HL-60 (cell line): ENCODE measurements at regions not wholly inside any gene's neighbourhood (a gene's known extent, or its start where the extent isn't known, plus 50 kb on each side); places are given as distances from the start of the nearest gene placed in this dataset.

Experiments used
- GABPA ChIP-seq: IDR thresholded peaks from 2 replicates; pipeline ENCODE4 v1.6.1; 2012; ENCODE audit warnings: low read depth
- POLR2AphosphoS5 ChIP-seq: IDR thresholded peaks from 2 replicates; pipeline ENCODE4 v1.6.1; 2012; ENCODE audit warnings: low read depth
- TF ChIP-seq, protein P1 (sequence below): IDR thresholded peaks from one replicate; pipeline ENCODE4 v1.5.1; 2011; ENCODE audit warnings: low read length, control low read depth, inconsistent platforms; ENCODE audit not compliant: insufficient read depth
- TF ChIP-seq, protein P2 (sequence below): IDR thresholded peaks from 2 replicates; pipeline ENCODE4 v1.6.1; 2012; ENCODE audit warnings: low read depth; ENCODE audit not compliant: insufficient replicate concordance

DNA sequence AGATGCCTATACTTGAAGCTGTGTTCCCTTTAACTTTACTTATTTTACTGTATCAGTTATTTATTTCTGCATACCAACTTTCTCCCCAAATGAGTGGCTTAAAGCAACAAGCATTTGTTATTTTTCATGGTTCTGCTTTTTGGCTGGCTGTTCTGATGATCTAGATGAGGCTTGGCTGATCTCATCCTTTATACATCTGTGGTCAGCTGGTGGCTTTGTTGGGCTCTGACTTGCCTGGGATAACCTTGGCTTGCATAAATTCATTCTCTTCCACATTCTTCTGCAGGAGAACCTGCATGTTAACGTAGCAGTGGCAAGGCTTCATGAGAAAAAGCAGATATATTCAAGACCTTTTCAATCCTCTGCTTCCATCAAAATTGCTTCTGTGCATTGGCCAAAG lies 1317.6 kb downstream of the ADGRL3 start:
- TF ChIP-seq, protein P1, sequence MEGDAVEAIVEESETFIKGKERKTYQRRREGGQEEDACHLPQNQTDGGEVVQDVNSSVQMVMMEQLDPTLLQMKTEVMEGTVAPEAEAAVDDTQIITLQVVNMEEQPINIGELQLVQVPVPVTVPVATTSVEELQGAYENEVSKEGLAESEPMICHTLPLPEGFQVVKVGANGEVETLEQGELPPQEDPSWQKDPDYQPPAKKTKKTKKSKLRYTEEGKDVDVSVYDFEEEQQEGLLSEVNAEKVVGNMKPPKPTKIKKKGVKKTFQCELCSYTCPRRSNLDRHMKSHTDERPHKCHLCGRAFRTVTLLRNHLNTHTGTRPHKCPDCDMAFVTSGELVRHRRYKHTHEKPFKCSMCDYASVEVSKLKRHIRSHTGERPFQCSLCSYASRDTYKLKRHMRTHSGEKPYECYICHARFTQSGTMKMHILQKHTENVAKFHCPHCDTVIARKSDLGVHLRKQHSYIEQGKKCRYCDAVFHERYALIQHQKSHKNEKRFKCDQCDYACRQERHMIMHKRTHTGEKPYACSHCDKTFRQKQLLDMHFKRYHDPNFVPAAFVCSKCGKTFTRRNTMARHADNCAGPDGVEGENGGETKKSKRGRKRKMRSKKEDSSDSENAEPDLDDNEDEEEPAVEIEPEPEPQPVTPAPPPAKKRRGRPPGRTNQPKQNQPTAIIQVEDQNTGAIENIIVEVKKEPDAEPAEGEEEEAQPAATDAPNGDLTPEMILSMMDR, result no peak
- no peak for TF ChIP-seq POLR2AphosphoS5
- no peak for TF ChIP-seq GABPA
- TF ChIP-seq, protein P2, sequence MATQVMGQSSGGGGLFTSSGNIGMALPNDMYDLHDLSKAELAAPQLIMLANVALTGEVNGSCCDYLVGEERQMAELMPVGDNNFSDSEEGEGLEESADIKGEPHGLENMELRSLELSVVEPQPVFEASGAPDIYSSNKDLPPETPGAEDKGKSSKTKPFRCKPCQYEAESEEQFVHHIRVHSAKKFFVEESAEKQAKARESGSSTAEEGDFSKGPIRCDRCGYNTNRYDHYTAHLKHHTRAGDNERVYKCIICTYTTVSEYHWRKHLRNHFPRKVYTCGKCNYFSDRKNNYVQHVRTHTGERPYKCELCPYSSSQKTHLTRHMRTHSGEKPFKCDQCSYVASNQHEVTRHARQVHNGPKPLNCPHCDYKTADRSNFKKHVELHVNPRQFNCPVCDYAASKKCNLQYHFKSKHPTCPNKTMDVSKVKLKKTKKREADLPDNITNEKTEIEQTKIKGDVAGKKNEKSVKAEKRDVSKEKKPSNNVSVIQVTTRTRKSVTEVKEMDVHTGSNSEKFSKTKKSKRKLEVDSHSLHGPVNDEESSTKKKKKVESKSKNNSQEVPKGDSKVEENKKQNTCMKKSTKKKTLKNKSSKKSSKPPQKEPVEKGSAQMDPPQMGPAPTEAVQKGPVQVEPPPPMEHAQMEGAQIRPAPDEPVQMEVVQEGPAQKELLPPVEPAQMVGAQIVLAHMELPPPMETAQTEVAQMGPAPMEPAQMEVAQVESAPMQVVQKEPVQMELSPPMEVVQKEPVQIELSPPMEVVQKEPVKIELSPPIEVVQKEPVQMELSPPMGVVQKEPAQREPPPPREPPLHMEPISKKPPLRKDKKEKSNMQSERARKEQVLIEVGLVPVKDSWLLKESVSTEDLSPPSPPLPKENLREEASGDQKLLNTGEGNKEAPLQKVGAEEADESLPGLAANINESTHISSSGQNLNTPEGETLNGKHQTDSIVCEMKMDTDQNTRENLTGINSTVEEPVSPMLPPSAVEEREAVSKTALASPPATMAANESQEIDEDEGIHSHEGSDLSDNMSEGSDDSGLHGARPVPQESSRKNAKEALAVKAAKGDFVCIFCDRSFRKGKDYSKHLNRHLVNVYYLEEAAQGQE, result no peak
